ENCODE measurements at regions not wholly inside any gene's neighbourhood (a gene's known extent, or its start where the extent isn't known, plus 50 kb on each side); places are given as distances from the start of the nearest gene placed in this dataset.

DNA sequence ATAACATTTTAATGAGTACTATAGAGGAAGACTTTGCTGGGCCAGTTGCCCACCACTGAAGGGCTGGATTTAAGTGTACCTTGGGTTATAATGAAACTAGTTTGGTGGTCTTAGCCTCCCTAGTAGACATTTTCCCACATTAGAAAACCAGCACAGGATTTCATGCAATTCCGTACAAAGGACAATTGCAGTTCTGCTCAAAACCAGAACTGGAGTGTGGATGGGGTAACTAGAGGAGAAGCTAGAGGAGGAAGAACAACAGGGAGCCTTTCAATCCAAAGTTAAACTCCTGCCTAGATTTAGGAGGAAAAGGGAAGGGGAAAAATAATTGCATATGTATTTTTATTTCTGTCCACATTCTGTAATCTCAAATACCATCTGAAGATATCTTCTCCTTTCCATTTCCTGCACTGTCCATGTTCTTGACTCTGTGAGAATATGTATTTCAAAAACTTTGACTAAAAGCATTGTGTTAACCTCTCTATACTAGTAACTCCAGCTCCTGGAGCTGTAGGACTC, 97.5 kb upstream of the SSBP2 start:
- H3K4me1 ChIP-seq (ENCODE audit: control insufficient read depth in 1 of 2, insufficient read depth in 2 of 2, low read length in 2 of 2), result peaks cover 34 to 42% of the 10 kb centered on the region in 2 donors
- no peaks in the 10 kb centered on the region for H3K36me3 ChIP-seq (replicated peaks in 1 of 2; ENCODE audit: control insufficient read depth in 1 of 2, insufficient read depth in 2 of 2, low read length in 2 of 2)
- no peak for TF ChIP-seq CTCF (IDR thresholded peaks at IDR 0.05)
- no peaks in the 10 kb centered on the region for H3K9me3 ChIP-seq (replicated peaks in 1 of 2; ENCODE audit: control insufficient read depth in 1 of 2, insufficient read depth in 1 of 2, low read length in 2 of 2)
- peak overlapping the region; percentile 36 for H2AFZ ChIP-seq (ENCODE audit: insufficient read depth, low read depth, low read length, poor library complexity, severe bottlenecking)
- H3K9ac ChIP-seq (ENCODE audit: insufficient read depth, low read length, poor library complexity, severe bottlenecking), result no peak overlapping the region
- no peak overlapping the region for H3K27ac ChIP-seq (ENCODE audit: low read depth in 1 of 2, low read length in 2 of 2)
- no peaks in the 10 kb centered on the region for H3K79me2 ChIP-seq (ENCODE audit: insufficient read depth, low read length)
- H3K27me3 ChIP-seq (ENCODE audit: control insufficient read depth in 2 of 2, insufficient read depth in 2 of 2, low read length in 2 of 2), result no peaks in the 10 kb centered on the region
- no peaks in the 10 kb centered on the region for H4K20me1 ChIP-seq (ENCODE audit: insufficient read depth, low read length)
- peaks cover 0 to 2% (median 0%) of the 10 kb centered on the region in 3 donors for H3K27me3 Mint-ChIP-seq (ENCODE audit: low read depth in 3 of 3)
- intact Hi-C loops (cut with micrococcal nuclease), result loop anchor here in 1 of 2 donors (10.0 kb wide), 1 partner anchor 344 kb away; no protein-coding TSS in a partner anchor
- peak overlapping the region in 2 of 7 donors; percentile 1 to 17 for H3K27ac Mint-ChIP-seq
- peak overlapping the region in 1 of 3 experiments; percentile 24 for H3K4me3 ChIP-seq (replicated peaks in 1 of 3; ENCODE audit: low read depth in 2 of 3, low read length in 3 of 3)
- H3K4me2 ChIP-seq (replicated peaks; ENCODE audit: extremely low read depth, low read length, poor library complexity, severe bottlenecking), result peak overlapping the region; percentile 45
- DNase-seq, result peak in 2 of 3 donors; percentile 22 to 36
- peaks cover 46% of the 10 kb centered on the region for H3K4me1 Mint-ChIP-seq
- no CpG with 5 or more reads among the region's 1 CpG for WGBS (ENCODE audit: insufficient coverage)
- H3K36me3 Mint-ChIP-seq, result peaks cover 0 to 2% of the 10 kb centered on the region in 2 donors
- peak overlapping the region in 1 of 2 donors; percentile 46 for H3K4me3 Mint-ChIP-seq
- H3K9me3 Mint-ChIP-seq, result no peaks in the 10 kb centered on the region

DNA sequence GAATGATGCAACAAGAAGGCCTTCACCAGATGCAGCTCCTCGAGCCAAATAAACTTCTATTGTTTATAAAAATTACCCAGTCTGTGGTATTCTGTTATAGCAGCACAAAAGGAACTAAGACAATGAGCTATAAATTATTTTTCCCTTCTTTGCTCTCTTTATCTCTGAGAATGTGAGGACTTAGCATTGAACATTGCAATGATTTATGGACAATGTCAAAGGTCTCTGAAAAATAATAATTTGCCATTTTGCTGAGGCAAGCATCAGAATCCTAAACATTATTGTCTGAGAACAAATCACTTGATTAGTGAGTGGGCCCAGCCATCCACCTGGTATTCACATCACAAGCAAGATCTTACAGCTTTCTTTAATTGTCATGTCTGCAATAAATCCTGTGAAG, 95.4 kb upstream of the SSBP2 start:
- no peaks in the 10 kb centered on the region for H3K9me3 ChIP-seq (replicated peaks in 1 of 2; ENCODE audit: control insufficient read depth in 1 of 2, insufficient read depth in 1 of 2, low read length in 2 of 2)
- Mint-ChIP-seq H3K9me3 (no peaks in the 10 kb centered on the region), H3K4me3 (no peak overlapping the region), H3K4me1 (peaks cover 34% of the 10 kb centered on the region), H3K27ac (no peak overlapping the region), H3K27me3 (ENCODE audit: low read depth in 3 of 3) (peaks cover 0 to 2% (median 0%) of the 10 kb centered on the region in 3 donors), H3K36me3 (peaks cover 0 to 2% of the 10 kb centered on the region in 2 donors)
- no peaks in the 10 kb centered on the region for H3K36me3 ChIP-seq (replicated peaks in 1 of 2; ENCODE audit: control insufficient read depth in 1 of 2, insufficient read depth in 2 of 2, low read length in 2 of 2)
- H3K4me2 ChIP-seq (replicated peaks; ENCODE audit: extremely low read depth, low read length, poor library complexity, severe bottlenecking), result no peak overlapping the region
- TF ChIP-seq CTCF (IDR thresholded peaks at IDR 0.05), result no peak
- intact Hi-C loops (cut with micrococcal nuclease), result loop anchor here (2.0 to 10.0 kb wide), 2 partner anchors 338 to 342 kb away; no protein-coding TSS in a partner anchor
- no peak overlapping the region for H3K4me3 ChIP-seq (replicated peaks in 1 of 3; ENCODE audit: low read depth in 2 of 3, low read length in 3 of 3)
- H3K27me3 ChIP-seq (ENCODE audit: control insufficient read depth in 2 of 2, insufficient read depth in 2 of 2, low read length in 2 of 2), result no peaks in the 10 kb centered on the region
- no peaks in the 10 kb centered on the region for H3K79me2 ChIP-seq (ENCODE audit: insufficient read depth, low read length)
- H4K20me1 ChIP-seq (ENCODE audit: insufficient read depth, low read length), result no peaks in the 10 kb centered on the region
- no peak overlapping the region for H2AFZ ChIP-seq (ENCODE audit: insufficient read depth, low read depth, low read length, poor library complexity, severe bottlenecking)
- H3K9ac ChIP-seq (ENCODE audit: insufficient read depth, low read length, poor library complexity, severe bottlenecking), result no peak overlapping the region
- H3K27ac ChIP-seq (ENCODE audit: low read depth in 1 of 2, low read length in 2 of 2), result no peak overlapping the region
- H3K4me1 ChIP-seq (ENCODE audit: control insufficient read depth in 1 of 2, insufficient read depth in 2 of 2, low read length in 2 of 2), result peaks cover 25 to 30% of the 10 kb centered on the region in 2 donors
- no CpG with 5 or more reads among the region's 1 CpG for WGBS (ENCODE audit: insufficient coverage)
- no peak for DNase-seq
